H1 (cell line): ENCODE measurements at regions not wholly inside any gene's neighbourhood (a gene's known extent, or its start where the extent isn't known, plus 50 kb on each side); places are given as distances from the start of the nearest gene placed in this dataset.

Source experiments
- CTCF ChIA-PET: fragments of 300-600 bp; sonication (Branson Sonifier 250); formaldehyde crosslinking; loops from one replicate; lab custom pipeline; 2021; ENCODE audit not compliant: partially characterized antibody; lab: Charles Lee
- POLR2A ChIA-PET: fragments of 300-600 bp; sonication (Branson Sonifier 250); formaldehyde crosslinking; loops from one replicate; lab custom pipeline; 2021; ENCODE audit warnings: inconsistent platforms; ENCODE audit not compliant: partially characterized antibody; lab: Charles Lee
- DNase-seq, 2 experiments: peaks; one replicate each; pipeline versions ENCODE4 v3.0.0 to v3.0.0-alpha.2; 2010 to 2022; ENCODE audit warnings: low spot score in 2 of 2, low read depth in 1 of 2, mixed read lengths in 1 of 2
- FAIRE-seq: peaks from 2 replicates; lab custom pipeline; 2011; peaks lifted over from hg19 to GRCh38; lab: Jason Lieb, UNC
- H2AFZ ChIP-seq: 2 replicates; pipeline ENCODE4 v1.8.1; 2012; ENCODE audit warnings: low read length, inconsistent platforms
- H2AK5ac ChIP-seq: 2 replicates; pipeline ENCODE4 v1.6.1; 2013; ENCODE audit warnings: low read depth, low read length
- H2BK120ac ChIP-seq: replicated peaks from 2 replicates; pipeline ENCODE3; 2013; ENCODE audit warnings: low read depth, low read length, inconsistent platforms
- H2BK12ac ChIP-seq: 2 replicates; pipeline ENCODE4 v1.6.1; 2013; ENCODE audit warnings: low read depth, low read length
- H2BK15ac ChIP-seq: 2 replicates; pipeline ENCODE4 v1.6.1; 2013; ENCODE audit warnings: low read length
- H2BK20ac ChIP-seq: 2 replicates; pipeline ENCODE4 v1.6.1; 2013; ENCODE audit warnings: low read length
- H2BK5ac ChIP-seq: 2 replicates; pipeline ENCODE4 v1.6.1; 2013; ENCODE audit warnings: low read depth, low read length
- H3K14ac ChIP-seq: 2 replicates; pipeline ENCODE4 v1.6.1; 2013; ENCODE audit warnings: inconsistent platforms; ENCODE audit not compliant: insufficient read length
- H3K18ac ChIP-seq: 2 replicates; pipeline ENCODE4 v1.6.1; 2013; ENCODE audit warnings: low read length; ENCODE audit errors: extremely low read depth
- H3K23ac ChIP-seq: 2 replicates; pipeline ENCODE4 v1.6.1; 2013; ENCODE audit warnings: inconsistent platforms; ENCODE audit not compliant: insufficient read length
- H3K23me2 ChIP-seq: 2 replicates; pipeline ENCODE4 v1.6.1; 2013; ENCODE audit warnings: low read depth, low read length
- H3K27ac ChIP-seq: 2 replicates; pipeline ENCODE4 v1.6.1; 2011; ENCODE audit warnings: low read depth, low read length, inconsistent platforms
- H3K27me3 ChIP-seq, 4 experiments: replicated peaks in 1 of 4; 1 replicate in 1 of 4; 2 replicates in 3 of 4; pipeline versions ENCODE4 v1.6.1 to v1.8.1; 2011 to 2013; ENCODE audit warnings: low read length in 3 of 4, mild to moderate bottlenecking in 3 of 4, inconsistent platforms in 2 of 4, mixed read lengths in 2 of 4, moderate library complexity in 1 of 4; ENCODE audit not compliant: control insufficient read depth in 3 of 4, insufficient read depth in 3 of 4; ENCODE audit errors: extremely low read depth in 1 of 4
- H3K36me3 ChIP-seq, 4 experiments: 2 replicates each; pipeline versions ENCODE4 v1.6.1 to v1.8.1; 2011 to 2013; ENCODE audit warnings: mild to moderate bottlenecking in 4 of 4, low read length in 3 of 4, moderate library complexity in 2 of 4, control low read depth in 1 of 4, inconsistent platforms in 1 of 4; ENCODE audit not compliant: insufficient read depth in 4 of 4, control insufficient read depth in 2 of 4
- H3K4ac ChIP-seq: replicated peaks from 2 replicates; pipeline ENCODE3; 2013; ENCODE audit warnings: low read length, low read depth, mixed read lengths, inconsistent platforms; ENCODE audit not compliant: insufficient read length
- H3K4me1 ChIP-seq, 4 experiments: replicated peaks in 1 of 4; 1 replicate in 1 of 4; 2 replicates in 3 of 4; pipeline versions ENCODE4 v1.6.1 to v1.8.1; 2011 to 2013; ENCODE audit warnings: low read length in 3 of 4, inconsistent platforms in 2 of 4, mixed read lengths in 1 of 4; ENCODE audit not compliant: insufficient read depth in 4 of 4, control insufficient read depth in 3 of 4
- H3K4me2 ChIP-seq, 2 experiments: 2 replicates each; pipeline versions ENCODE4 v1.6.1 to v1.8.1; 2011 to 2013; ENCODE audit warnings: low read depth in 2 of 2, low read length in 2 of 2, control low read depth in 1 of 2, inconsistent platforms in 1 of 2, mild to moderate bottlenecking in 1 of 2; ENCODE audit not compliant: insufficient read depth in 1 of 2
- H3K4me3 ChIP-seq, 4 experiments: fragments of 200-600, 300-600 bp in 1 of 4; sonication (generic), shearing (Covaris generic), sonication (Bioruptor Twin) in 1 of 4; 2 replicates each; pipeline versions ENCODE4 v1.5.1 to v1.8.1; 2011 to 2016; ENCODE audit warnings: low read length in 4 of 4, low read depth in 3 of 4, control low read depth in 2 of 4, inconsistent platforms in 2 of 4, mild to moderate bottlenecking in 2 of 4, mixed read lengths in 1 of 4, moderate library complexity in 1 of 4; ENCODE audit not compliant: insufficient read depth in 2 of 4; ENCODE audit errors: extremely low read depth in 1 of 4
- H3K56ac ChIP-seq: replicated peaks from 2 replicates; pipeline ENCODE3; 2013; ENCODE audit warnings: low read depth, mild to moderate bottlenecking, mixed read lengths, low read length, inconsistent platforms; ENCODE audit not compliant: insufficient read length
- H3K79me1 ChIP-seq: 2 replicates; pipeline ENCODE4 v1.6.1; 2013; ENCODE audit warnings: low read depth, low read length, control low read depth
- H3K79me2 ChIP-seq, 2 experiments: 2 replicates each; pipeline versions ENCODE4 v1.6.1 to v1.8.1; 2012 to 2013; ENCODE audit warnings: low read length in 2 of 2, mild to moderate bottlenecking in 2 of 2, inconsistent platforms in 1 of 2; ENCODE audit not compliant: insufficient read depth in 2 of 2, control insufficient read depth in 1 of 2
- H3K9ac ChIP-seq, 4 experiments: replicated peaks in 1 of 4; 1 replicate in 1 of 4; 2 replicates in 3 of 4; pipeline versions ENCODE4 v1.6.1 to v1.8.1; 2011 to 2013; ENCODE audit warnings: low read depth in 3 of 4, low read length in 3 of 4, control low read depth in 2 of 4, mild to moderate bottlenecking in 2 of 4, moderate library complexity in 2 of 4, inconsistent platforms in 1 of 4; ENCODE audit errors: extremely low read depth in 1 of 4
- H3K9me3 ChIP-seq, 2 experiments: 2 replicates each; pipeline versions ENCODE4 v1.6.1 to v1.8.1; 2012 to 2013; ENCODE audit warnings: mild to moderate bottlenecking in 2 of 2, moderate library complexity in 2 of 2, control low read depth in 1 of 2, inconsistent platforms in 1 of 2, low read depth in 1 of 2, low read length in 1 of 2, mixed read lengths in 1 of 2; ENCODE audit not compliant: insufficient read depth in 2 of 2
- H4K20me1 ChIP-seq, 2 experiments: replicated peaks in 1 of 2; 2 replicates each; pipeline versions ENCODE3 to v1.8.1; 2011 to 2013; ENCODE audit warnings: inconsistent platforms in 2 of 2, low read length in 2 of 2, mild to moderate bottlenecking in 1 of 2; ENCODE audit not compliant: insufficient read depth in 2 of 2, control insufficient read depth in 1 of 2
- H4K5ac ChIP-seq: 2 replicates; pipeline ENCODE4 v1.6.1; 2013; ENCODE audit warnings: low read length, low read depth, mixed read lengths, inconsistent platforms; ENCODE audit not compliant: insufficient read length
- H4K8ac ChIP-seq: 2 replicates; pipeline ENCODE4 v1.8.0; 2013; ENCODE audit warnings: mild to moderate bottlenecking, moderate library complexity, low read length, inconsistent platforms; ENCODE audit not compliant: insufficient read depth; ENCODE audit errors: extremely low read depth
- H4K91ac ChIP-seq: replicated peaks from 2 replicates; pipeline ENCODE3; 2013; ENCODE audit warnings: low read length, mixed read lengths, inconsistent platforms; ENCODE audit not compliant: insufficient read length
- ATF2 ChIP-seq: IDR thresholded peaks from 2 replicates; pipeline ENCODE4 v1.6.1; 2012; ENCODE audit warnings: low read length, inconsistent platforms
- CBX8 ChIP-seq: fragments of 300-800, 300-1000 bp; sonication (generic); IDR thresholded peaks from 2 replicates; pipeline ENCODE4 v1.7.1; 2016; ENCODE audit warnings: low read depth, low read length, borderline replicate concordance
- CREB1 ChIP-seq: IDR thresholded peaks from 2 replicates; pipeline ENCODE4 v1.6.1; 2012; ENCODE audit warnings: inconsistent platforms
- CTBP2 ChIP-seq: IDR thresholded peaks from 2 replicates; pipeline ENCODE4 v1.7.0; 2011; ENCODE audit warnings: borderline replicate concordance, mild to moderate bottlenecking, moderate library complexity, mixed read lengths, low read length; ENCODE audit not compliant: insufficient read depth, insufficient read length
- E2F6 ChIP-seq: IDR thresholded peaks from 2 replicates; pipeline ENCODE4 v1.6.1; 2012; ENCODE audit warnings: inconsistent platforms
- EGR1 ChIP-seq: IDR thresholded peaks from 2 replicates; pipeline ENCODE4 v1.6.1; 2011; ENCODE audit warnings: low read depth, low read length, borderline replicate concordance
- GTF2F1 ChIP-seq: IDR thresholded peaks from 2 replicates; pipeline ENCODE4 v1.6.1; 2012; ENCODE audit warnings: low read depth, low read length, improper control_type of control experiment, borderline replicate concordance
- KDM5A ChIP-seq: fragments of 200-600 bp; IDR thresholded peaks from 2 replicates; pipeline ENCODE4 v1.7.1; 2012; ENCODE audit warnings: mild to moderate bottlenecking, low read length, inconsistent platforms, mixed read lengths
- TEAD4 ChIP-seq: IDR thresholded peaks from 2 replicates; pipeline ENCODE4 v1.6.1; 2012; ENCODE audit warnings: low read depth, low read length, inconsistent platforms, mixed read lengths
- WGBS, 2 experiments: shearing (Covaris generic) in 1 of 2; methylation state at CpG; one replicate each; pipeline versions ENCODE4 v1.1.6 to v1.1.7; 2013 to 2015; ENCODE audit warnings: low lambda C conversion rate in 2 of 2, mixed read lengths in 2 of 2, inconsistent platforms in 1 of 2, low coverage in 1 of 2, missing lambda C conversion rate in 1 of 2; ENCODE audit not compliant: insufficient replicate concordance in 2 of 2, insufficient coverage in 1 of 2, insufficient read length in 1 of 2; ENCODE audit errors: extremely low coverage in 1 of 2, missing lambda C conversion rate in 1 of 2; 5-methylcytosine and 5-hydroxymethylcytosine counted together

DNA sequence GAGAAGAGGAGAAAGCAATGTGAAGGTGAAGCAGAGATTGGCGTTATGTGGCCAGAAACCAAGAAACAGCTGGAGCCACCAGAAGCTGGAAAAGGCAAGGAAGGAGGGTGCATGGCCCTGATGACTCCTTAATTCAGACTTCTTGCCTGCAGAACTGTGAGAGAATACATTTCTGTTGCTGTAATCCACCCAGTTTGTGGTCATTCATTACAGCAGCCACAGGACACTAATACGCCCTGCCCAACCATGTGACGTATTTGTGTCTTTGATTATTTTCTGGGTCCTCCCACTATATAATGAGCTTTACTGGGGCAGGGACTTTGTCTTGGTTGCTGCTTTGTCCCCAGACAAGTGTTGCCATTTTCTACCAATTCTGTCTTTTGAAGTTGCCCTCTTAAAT, 64.5 kb upstream of the MITF start:
- TF ChIP-seq GTF2F1 (no peak), ATF2 (no peak), EGR1 (no peak), E2F6 (no peak), CTBP2 (no peak), TEAD4 (no peak), KDM5A (no peak), CBX8 (no peak), CREB1 (no peak)
- Histone ChIP-seq H3K27me3 (no peaks in the 10 kb centered on the region), H4K91ac (no peak overlapping the region), H2BK15ac (no peak overlapping the region), H2BK120ac (no peak overlapping the region), H3K79me2 (no peaks in the 10 kb centered on the region), H3K79me1 (no peaks in the 10 kb centered on the region), H3K4me1 (no peaks in the 10 kb centered on the region), H3K4me3 (no peak overlapping the region), H3K9ac (no peak overlapping the region), H2BK5ac (no peak overlapping the region), H3K4me2 (no peak overlapping the region), H2AK5ac (no peak overlapping the region), H2BK12ac (0 out of 2 replicates have a peak overlapping the region, but pooled peaks have one; percentile 39), H3K27ac (no peak overlapping the region), H2AFZ (no peak overlapping the region), H4K8ac (no peak overlapping the region), H3K23ac (no peak overlapping the region), H3K4ac (no peak overlapping the region), H3K56ac (no peak overlapping the region), H4K5ac (no peak overlapping the region), H2BK20ac (no peak overlapping the region), H3K14ac (no peak overlapping the region), H3K18ac (no peak overlapping the region), H3K36me3 (no peaks in the 10 kb centered on the region), H3K9me3 (no peaks in the 10 kb centered on the region), H3K23me2 (no peaks in the 10 kb centered on the region), H4K20me1 (no peaks in the 10 kb centered on the region)
- 80% methylated on average over 3 of the region's 3 CpGs; no CpG with 5 or more reads in 1 of the 2 experiments for WGBS, 2 experiments
- ChIA-PET POLR2A (no interaction called here), CTCF (interaction anchor here (1.0 to 2.4 kb wide), 8 partner anchors 223 to 515 kb away, joined by 3 to 10 read pairs (median 4); no protein-coding TSS in a partner anchor)
- DNase-seq (no peak), FAIRE-seq (no peak)
